Keratinocyte (primary cell): ENCODE measurements at regions not wholly inside any gene's neighbourhood (a gene's known extent, or its start where the extent isn't known, plus 50 kb on each side); places are given as distances from the start of the nearest gene placed in this dataset.

Experiments used
- CTCF ChIP-seq, 3 experiments: IDR thresholded peaks in 1 of 3; conservative IDR thresholded peaks in 1 of 3; optimal IDR thresholded peaks in 1 of 3; 2 replicates in 2 of 3; 3 replicates in 1 of 3; pipeline versions ENCODE3 to v1.5.1; 2011; ENCODE audit warnings: low read length in 3 of 3, mild to moderate bottlenecking in 3 of 3, moderate library complexity in 2 of 3, control low read depth in 1 of 3, inconsistent platforms in 1 of 3; ENCODE audit not compliant: insufficient read depth in 2 of 3; ENCODE audit errors: extremely low read depth in 1 of 3
- EZH2 ChIP-seq: IDR thresholded peaks from one replicate; pipeline ENCODE4 v1.6.1; 2012; ENCODE audit warnings: inconsistent platforms, mild to moderate bottlenecking, low read length, moderate library complexity

- TF ChIP-seq CTCF (optimal IDR thresholded peaks at IDR 0.05 in 1 of 3, IDR thresholded peaks at IDR 0.05 in 1 of 3, conservative IDR thresholded peaks at IDR 0.05 in 1 of 3; ENCODE audit: extremely low read depth in 1 of 3, insufficient read depth in 2 of 3, low read length in 3 of 3) (no peak), EZH2 (no peak)
Measured at GRCh38 chr2:146652311-146652710, 1192.5 kb upstream of the ACVR2A start.
